DOHH2 (cell line): ENCODE measurements at regions not wholly inside any gene's neighbourhood (a gene's known extent, or its start where the extent isn't known, plus 50 kb on each side); places are given as distances from the start of the nearest gene placed in this dataset.
"Not testable (repeated sequence)": the region's sequence is repeated elsewhere in the genome, so short reads cannot be mapped to it uniquely, and the experiment has no call there.

Source experiments
- H3F3A ChIP-seq: fragments of 200-600 bp; sonication (generic), shearing (Covaris generic); 2 replicates; pipeline ENCODE4 v1.6.0; 2016; ENCODE audit warnings: antibody characterized with exemption, mild to moderate bottlenecking; ENCODE audit not compliant: control insufficient read depth, insufficient read depth
- H3K27ac ChIP-seq: fragments of 200-600 bp; sonication (generic); 2 replicates; pipeline ENCODE4 v1.5.1; 2014; ENCODE audit warnings: low read depth, mild to moderate bottlenecking, low read length, moderate library complexity
- H3K27me3 ChIP-seq: fragments of 200-600 bp; sonication (generic); 2 replicates; pipeline ENCODE4 v1.6.1; 2014; ENCODE audit warnings: mild to moderate bottlenecking, low read length, mixed read lengths; ENCODE audit not compliant: control insufficient read depth
- H3K36me3 ChIP-seq: fragments of 200-600 bp; sonication (generic); 2 replicates; pipeline ENCODE4 v1.6.1; 2014; ENCODE audit warnings: mild to moderate bottlenecking, low read length, moderate library complexity, mixed read lengths; ENCODE audit not compliant: control insufficient read depth
- H3K4me1 ChIP-seq: fragments of 200-600 bp; sonication (generic); 2 replicates; pipeline ENCODE4 v1.6.1; 2014; ENCODE audit warnings: mild to moderate bottlenecking, low read length, mixed read lengths; ENCODE audit not compliant: control insufficient read depth
- H3K4me2 ChIP-seq: fragments of 200-600 bp; sonication (generic); 2 replicates; pipeline ENCODE4 v1.6.0; 2014; ENCODE audit warnings: mild to moderate bottlenecking, low read length, moderate library complexity
- H3K4me3 ChIP-seq: fragments of 200-600 bp; sonication (generic); 2 replicates; pipeline ENCODE4 v1.5.1; 2014; ENCODE audit warnings: mild to moderate bottlenecking, low read length, mixed read lengths
- H3K79me2 ChIP-seq: fragments of 200-600 bp; sonication (generic); 2 replicates; pipeline ENCODE4 v1.6.1; 2014; ENCODE audit warnings: mild to moderate bottlenecking, low read length, mixed read lengths; ENCODE audit not compliant: control insufficient read depth
- H3K9me2 ChIP-seq: fragments of 200-600 bp; sonication (generic); replicated peaks from 2 replicates; pipeline ENCODE4 v1.6.1; 2014; ENCODE audit warnings: mild to moderate bottlenecking, low read length, mixed read lengths; ENCODE audit not compliant: control insufficient read depth
- H3K9me3 ChIP-seq: fragments of 200-600 bp; sonication (generic); 2 replicates; pipeline ENCODE4 v1.6.1; 2014; ENCODE audit warnings: antibody characterized with exemption, low read length, mixed read lengths; ENCODE audit not compliant: control insufficient read depth, insufficient read depth
- H4K20me1 ChIP-seq: fragments of 200-600 bp; sonication (generic); 2 replicates; pipeline ENCODE4 v1.6.0; 2014; ENCODE audit warnings: low read depth, mild to moderate bottlenecking, antibody characterized with exemption, low read length, moderate library complexity; ENCODE audit not compliant: control insufficient read depth, insufficient read depth
- EZH2phosphoT487 ChIP-seq: fragments of 200-600 bp; sonication (generic); IDR thresholded peaks from 2 replicates; pipeline ENCODE4 v1.6.1; 2017; ENCODE audit warnings: borderline replicate concordance, mild to moderate bottlenecking, antibody characterized with exemption, low read length, moderate library complexity, mixed read lengths
- TF ChIP-seq, protein P1 (sequence below): fragments of 200-600 bp; sonication (generic); IDR thresholded peaks from one replicate; pipeline ENCODE4 v1.5.1; 2014; ENCODE audit warnings: antibody characterized with exemption, mild to moderate bottlenecking, low read depth, low read length; ENCODE audit not compliant: poor library complexity, severe bottlenecking

DNA sequence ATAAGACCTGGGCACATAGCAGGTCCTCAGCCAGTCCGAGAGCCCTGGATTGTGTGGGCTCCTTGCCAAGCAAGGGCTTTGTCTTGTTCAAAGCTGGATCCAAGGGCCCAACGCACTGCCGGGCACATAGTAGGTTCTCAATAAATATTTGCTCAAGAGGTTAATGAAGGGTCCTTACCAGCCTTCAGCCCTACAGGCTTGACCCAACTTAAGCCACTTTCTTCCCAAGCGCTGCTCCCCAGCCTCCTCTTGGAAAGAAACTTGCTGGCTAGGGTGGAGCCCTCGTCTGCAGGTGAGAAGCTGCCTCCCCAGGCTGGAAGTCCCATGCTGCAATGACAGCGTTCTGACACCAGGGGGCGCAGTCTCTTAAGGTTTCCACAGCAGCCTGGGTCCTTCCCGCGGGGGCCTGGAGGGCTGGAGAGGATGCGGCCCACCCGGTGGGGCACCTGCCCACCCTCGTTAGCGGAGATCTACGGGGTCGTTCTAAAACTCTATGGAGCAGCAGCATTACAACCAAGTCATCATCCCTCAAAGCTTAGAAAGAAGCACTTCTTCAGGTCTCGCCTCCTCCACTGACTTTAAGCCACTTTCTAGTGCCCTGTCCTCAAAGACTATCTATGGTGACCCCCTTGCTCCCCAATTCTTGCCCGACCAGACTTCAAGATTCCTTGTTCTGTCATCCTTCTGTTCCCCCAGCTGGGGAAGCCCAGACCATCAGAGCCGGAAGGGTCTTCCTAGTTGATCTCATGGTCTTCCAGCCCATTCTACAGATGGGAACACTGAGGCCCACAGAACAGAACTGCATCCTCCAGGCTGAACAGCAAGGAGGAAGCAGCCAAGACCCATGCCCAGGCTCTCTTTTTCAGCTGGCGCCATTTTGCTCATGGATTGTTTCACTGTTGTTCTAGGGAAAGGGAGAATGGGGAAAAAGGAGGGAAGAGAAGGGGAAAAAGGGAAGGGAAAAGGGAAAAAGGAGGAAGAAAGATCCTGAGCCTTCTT is 115.4 kb downstream of the LHX2 start:
- H3K79me2 ChIP-seq, result no peaks in the 10 kb centered on the region
- no peaks in the 10 kb centered on the region for H3K36me3 ChIP-seq
- H3K4me3 ChIP-seq, result no peak overlapping the region
- peak overlapping the region; percentile 26; the same call in 1 of the 2 replicates for H3K4me2 ChIP-seq
- no peaks in the 10 kb centered on the region for H4K20me1 ChIP-seq
- H3K27ac ChIP-seq, result no peak overlapping the region
- H3K4me1 ChIP-seq, result peaks cover 4% of the 10 kb centered on the region
- H3F3A ChIP-seq, result no peaks in the 10 kb centered on the region
- peaks cover 19% of the 10 kb centered on the region for H3K27me3 ChIP-seq
- no peak for TF ChIP-seq EZH2phosphoT487
- TF ChIP-seq, protein P1, sequence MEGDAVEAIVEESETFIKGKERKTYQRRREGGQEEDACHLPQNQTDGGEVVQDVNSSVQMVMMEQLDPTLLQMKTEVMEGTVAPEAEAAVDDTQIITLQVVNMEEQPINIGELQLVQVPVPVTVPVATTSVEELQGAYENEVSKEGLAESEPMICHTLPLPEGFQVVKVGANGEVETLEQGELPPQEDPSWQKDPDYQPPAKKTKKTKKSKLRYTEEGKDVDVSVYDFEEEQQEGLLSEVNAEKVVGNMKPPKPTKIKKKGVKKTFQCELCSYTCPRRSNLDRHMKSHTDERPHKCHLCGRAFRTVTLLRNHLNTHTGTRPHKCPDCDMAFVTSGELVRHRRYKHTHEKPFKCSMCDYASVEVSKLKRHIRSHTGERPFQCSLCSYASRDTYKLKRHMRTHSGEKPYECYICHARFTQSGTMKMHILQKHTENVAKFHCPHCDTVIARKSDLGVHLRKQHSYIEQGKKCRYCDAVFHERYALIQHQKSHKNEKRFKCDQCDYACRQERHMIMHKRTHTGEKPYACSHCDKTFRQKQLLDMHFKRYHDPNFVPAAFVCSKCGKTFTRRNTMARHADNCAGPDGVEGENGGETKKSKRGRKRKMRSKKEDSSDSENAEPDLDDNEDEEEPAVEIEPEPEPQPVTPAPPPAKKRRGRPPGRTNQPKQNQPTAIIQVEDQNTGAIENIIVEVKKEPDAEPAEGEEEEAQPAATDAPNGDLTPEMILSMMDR, result peak; percentile 97
- no peaks in the 10 kb centered on the region for H3K9me3 ChIP-seq
- no peaks in the 10 kb centered on the region for H3K9me2 ChIP-seq

DNA sequence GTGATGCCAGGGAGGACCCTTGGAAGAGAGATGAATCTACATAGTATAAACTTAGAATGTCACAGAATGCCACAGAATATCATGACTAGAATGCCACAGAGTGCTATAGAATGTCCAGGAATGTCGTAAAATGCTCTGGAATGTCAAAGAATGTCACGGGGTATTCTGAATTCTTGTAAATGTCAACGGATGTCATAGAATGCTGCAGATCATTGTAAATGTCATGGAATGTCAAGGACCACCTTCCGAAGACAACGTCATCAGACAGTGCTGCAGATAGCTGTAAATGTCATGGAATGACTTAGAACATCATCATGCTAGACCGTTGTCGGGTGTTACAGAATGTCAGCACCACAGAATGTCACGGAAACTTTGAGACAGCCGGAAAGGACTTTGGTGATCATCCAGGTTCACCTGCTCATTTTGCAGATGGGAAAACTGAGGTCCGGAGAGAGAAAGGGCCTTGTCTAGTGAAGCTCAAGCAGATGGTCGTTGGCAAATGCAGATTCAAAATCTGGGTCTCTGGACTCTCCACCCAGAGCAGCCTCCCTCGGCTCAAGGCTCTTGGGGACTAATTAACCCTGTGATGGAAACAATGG is 117.1 kb downstream of the LHX2 start:
- Histone ChIP-seq H3K27me3 (peaks cover 15% of the 10 kb centered on the region), H3F3A (no peaks in the 10 kb centered on the region), H3K36me3 (no peaks in the 10 kb centered on the region), H3K9me2 (no peaks in the 10 kb centered on the region), H4K20me1 (no peaks in the 10 kb centered on the region), H3K9me3 (no peaks in the 10 kb centered on the region), H3K4me1 (peaks cover 7% of the 10 kb centered on the region), H3K79me2 (no peaks in the 10 kb centered on the region), H3K4me2 (no peak overlapping the region), H3K4me3 (no peak overlapping the region), H3K27ac (no peak overlapping the region)
- TF ChIP-seq, protein P1, result no peak
- TF ChIP-seq EZH2phosphoT487, result no peak

DNA sequence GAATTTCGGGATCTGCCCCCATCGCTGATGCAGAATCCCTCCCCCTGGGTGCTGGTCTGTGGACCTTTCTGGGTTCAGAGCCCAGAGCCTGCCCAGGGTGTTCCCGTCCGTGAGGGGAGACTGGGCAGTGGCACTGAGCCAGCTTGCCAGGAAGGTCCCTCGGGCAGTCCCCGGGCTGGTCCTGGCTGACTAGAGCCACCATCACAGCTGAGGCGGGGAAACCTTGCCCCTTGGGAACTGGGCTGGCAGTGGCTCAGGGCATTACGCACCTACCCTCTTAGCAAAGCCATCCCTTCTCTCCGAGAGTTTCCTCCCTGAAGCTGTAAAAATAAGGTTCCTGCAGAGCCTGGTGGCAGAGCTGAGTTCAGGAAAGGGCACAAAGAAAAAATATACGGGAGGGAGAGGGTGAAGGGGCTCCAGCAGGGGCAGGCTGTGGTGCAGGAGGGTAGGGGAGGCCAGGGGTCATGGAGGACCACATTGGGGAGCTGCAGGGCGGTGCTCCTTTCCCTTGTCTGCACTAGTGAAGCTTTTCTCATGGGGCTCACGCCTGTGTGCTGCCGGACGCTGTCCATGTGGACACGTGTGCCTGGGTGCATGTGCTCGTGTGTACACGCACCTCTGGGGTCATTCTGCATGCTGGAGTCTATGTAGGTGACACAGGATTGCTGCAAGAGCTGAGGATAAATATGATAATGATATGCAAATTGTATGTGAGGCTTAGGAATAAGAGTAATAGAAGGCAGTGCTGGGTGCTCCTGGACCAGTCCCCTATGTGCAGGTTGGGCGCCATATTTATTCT is 118.9 kb downstream of the LHX2 start:
- H3F3A ChIP-seq, result no peaks in the 10 kb centered on the region
- H3K36me3 ChIP-seq, result no peaks in the 10 kb centered on the region
- no peak overlapping the region for H3K4me2 ChIP-seq
- TF ChIP-seq, protein P1, result no peak
- TF ChIP-seq EZH2phosphoT487, result no peak
- peaks cover 15% of the 10 kb centered on the region for H3K27me3 ChIP-seq
- H3K79me2 ChIP-seq, result no peaks in the 10 kb centered on the region
- no peaks in the 10 kb centered on the region for H3K9me3 ChIP-seq
- no peak overlapping the region for H3K27ac ChIP-seq
- no peaks in the 10 kb centered on the region for H4K20me1 ChIP-seq
- peaks cover 20% of the 10 kb centered on the region for H3K4me1 ChIP-seq
- no peak overlapping the region for H3K4me3 ChIP-seq
- no peaks in the 10 kb centered on the region for H3K9me2 ChIP-seq

DNA sequence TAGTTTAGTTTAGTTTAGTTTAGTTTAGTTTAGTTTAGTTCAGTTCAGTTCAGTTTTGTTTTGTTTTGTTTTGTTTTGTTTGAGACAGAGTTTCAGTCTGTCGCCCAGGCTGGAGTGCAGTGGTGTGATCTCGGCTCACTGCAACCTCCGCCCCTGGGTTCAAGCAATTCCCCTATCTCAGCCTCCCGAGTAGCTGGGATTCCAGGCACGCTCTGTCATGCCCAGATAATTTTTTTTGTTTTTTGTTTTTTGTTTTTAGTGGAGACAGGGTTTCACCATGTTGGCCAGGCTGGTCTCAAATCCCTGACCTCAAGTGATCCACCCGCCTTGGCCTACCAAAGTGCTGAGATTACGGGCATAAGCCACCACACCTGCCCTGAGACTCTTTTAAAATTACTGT is 120.0 kb downstream of the LHX2 start:
- not testable (repeated sequence) for H3K9me2 ChIP-seq, H3K36me3 ChIP-seq, H4K20me1 ChIP-seq, H3K4me3 ChIP-seq, H3K4me2 ChIP-seq, H3K9me3 ChIP-seq, H3K79me2 ChIP-seq, H3F3A ChIP-seq, H3K27ac ChIP-seq
- H3K4me1 ChIP-seq, result peaks cover 24% of the 10 kb centered on the region
- peaks cover 20% of the 10 kb centered on the region for H3K27me3 ChIP-seq
